HG02798 (cell line): ENCODE measurements at regions not wholly inside any gene's neighbourhood (a gene's known extent, or its start where the extent isn't known, plus 50 kb on each side); places are given as distances from the start of the nearest gene placed in this dataset.
"Not testable (repeated sequence)": the region's sequence is repeated elsewhere in the genome, so short reads cannot be mapped to it uniquely, and the experiment has no call there.

Experiments
- ATAC-seq: cut with Tn5 transposase; IDR thresholded peaks from one replicate; pipeline ENCODE4 v1.9.1; 2021; ENCODE audit warnings: mild to moderate bottlenecking; ENCODE audit not compliant: unreplicated experiment, poor library complexity

- ATAC-seq: no peak
Observed at GRCh38 chr7:28900311-28900710, 57.8 kb downstream of the TRIL start.

GRCh38 chr7:28893888-28894287 lies 64.2 kb downstream of the TRIL start:
- ATAC-seq: no peak

- not testable (repeated sequence) for ATAC-seq
Observed at GRCh38 chr7:28891876-28892234, 66.3 kb downstream of the TRIL start.

GRCh38 chr7:28891192-28891875 lies 66.8 kb downstream of the TRIL start:
- ATAC-seq: no peak

- peak; percentile 59 for ATAC-seq
Observed at GRCh38 chr7:28890137-28890536, 68.0 kb downstream of the TRIL start.

GRCh38 chr7:28889290-28889689 lies 68.8 kb downstream of the TRIL start:
- ATAC-seq: no peak

GRCh38 chr7:28885771-28886170 lies 72.4 kb downstream of the TRIL start:
- ATAC-seq: no peak

GRCh38 chr7:28882869-28883470 lies 75.2 kb downstream of the TRIL start:
- no peak for ATAC-seq

GRCh38 chr7:28879105-28879504 lies 79.0 kb downstream of the TRIL start:
- ATAC-seq: no peak

GRCh38 chr7:28878481-28878880 lies 79.6 kb downstream of the TRIL start:
- ATAC-seq: no peak
